K562 (cell line): ENCODE measurements at regions not wholly inside any gene's neighbourhood (a gene's known extent, or its start where the extent isn't known, plus 50 kb on each side); places are given as distances from the start of the nearest gene placed in this dataset.
A peak's percentile ranks its signal among the peaks of the same experiment; 100 is the strongest.

ENCODE experiments used
- ATAC-seq: fragments of 200-7000 bp; cut with Tn5 transposase; 3 replicates; pipeline ENCODE4 v1.9.1; 2020; ENCODE audit warnings: moderate library complexity
- BruUV-seq: library from RNA; stranded (reverse); fragments of 400-500 nt; replicated peaks from 2 replicates; lab custom pipeline; 2021; lab: Mats Ljungman, UMichigan
- CTCF ChIA-PET: fragments of 300-600 bp; formaldehyde crosslinking; extraction: SDS; loops from one replicate; lab custom pipeline; 2021; ENCODE audit warnings: low intra/inter-chr PET ratio; lab: Yijun Ruan, JAX
- POLR2A ChIA-PET: fragments of 300-600, 350-650 bp; sonication (Branson Sonifier 250); formaldehyde crosslinking; extraction: SDS; loops from one replicate; lab custom pipeline; 2021; ENCODE audit warnings: antibody characterized with exemption, inconsistent platforms; lab: Yijun Ruan, JAX
- DNase-seq, 4 experiments: peaks; one replicate each; pipeline versions ENCODE4 v3.0.0 to v3.0.0-alpha.2; 2011 to 2018; ENCODE audit warnings: low spot score in 3 of 4, mixed read lengths in 3 of 4; ENCODE audit errors: extremely low read depth in 1 of 4
- FAIRE-seq: peaks from 2 replicates; lab custom pipeline; 2011; peaks lifted over from hg19 to GRCh38; lab: Jason Lieb, UNC
- H2AFZ ChIP-seq: 2 replicates; pipeline ENCODE4 v1.6.0; 2011; ENCODE audit warnings: low read depth, low read length, control low read depth, inconsistent platforms
- H3K27ac ChIP-seq: fragments of 200-600 bp; 3 replicates; pipeline ENCODE4 v1.8.0; 2011; ENCODE audit warnings: low read depth, mild to moderate bottlenecking, control low read depth, inconsistent platforms, low read length, moderate library complexity, mixed read lengths; ENCODE audit errors: extremely low read depth
- H3K27me3 ChIP-seq, 2 experiments: fragments of 300-600 bp in 1 of 2; 2 replicates in 1 of 2; 3 replicates in 1 of 2; pipeline versions ENCODE4 v1.6.0 to v1.8.0; 2011; ENCODE audit warnings: inconsistent platforms in 2 of 2, low read length in 2 of 2, mild to moderate bottlenecking in 1 of 2, mixed read lengths in 1 of 2, moderate library complexity in 1 of 2; ENCODE audit not compliant: control insufficient read depth in 2 of 2, insufficient read depth in 2 of 2
- H3K36me3 ChIP-seq: fragments of 300-600 bp; 3 replicates; pipeline ENCODE4 v1.8.0; 2011; ENCODE audit warnings: mild to moderate bottlenecking, low read length, inconsistent platforms; ENCODE audit not compliant: control insufficient read depth, insufficient read depth
- H3K4me1 ChIP-seq, 2 experiments: fragments of 200-600 bp in 1 of 2; replicated peaks in 1 of 2; 2 replicates in 1 of 2; 3 replicates in 1 of 2; pipeline versions ENCODE4 v1.5.1 to v1.8.0; 2011; ENCODE audit warnings: inconsistent platforms in 2 of 2, low read length in 2 of 2, mild to moderate bottlenecking in 1 of 2, mixed read lengths in 1 of 2, moderate library complexity in 1 of 2; ENCODE audit not compliant: control insufficient read depth in 2 of 2, insufficient read depth in 2 of 2
- H3K4me2 ChIP-seq: 2 replicates; pipeline ENCODE4 v1.6.1; 2011; ENCODE audit warnings: low read length, control low read depth, inconsistent platforms, mixed read lengths; ENCODE audit not compliant: insufficient read depth
- H3K4me3 ChIP-seq: fragments of 200-600 bp; sonication (generic), shearing (Covaris generic); 2 replicates; pipeline ENCODE4 v1.5.1; 2016; ENCODE audit warnings: control low read depth, inconsistent platforms
- H3K79me2 ChIP-seq: fragments of 200-600 bp; 3 replicates; pipeline ENCODE4 v1.8.0; 2011; ENCODE audit warnings: low read length, inconsistent platforms; ENCODE audit not compliant: control insufficient read depth, insufficient read depth
- H3K9ac ChIP-seq, 2 experiments: 2 replicates each; pipeline versions ENCODE4 v1.6.0 to v1.6.1; 2011; ENCODE audit warnings: low read depth in 2 of 2, low read length in 2 of 2, control low read depth in 1 of 2, inconsistent platforms in 1 of 2, mild to moderate bottlenecking in 1 of 2, mixed read lengths in 1 of 2; ENCODE audit not compliant: insufficient read depth in 1 of 2
- H3K9me1 ChIP-seq: one replicate; pipeline ENCODE4 v1.6.0; 2011; ENCODE audit warnings: inconsistent platforms, mild to moderate bottlenecking, low read length, moderate library complexity; ENCODE audit not compliant: control insufficient read depth, insufficient read depth
- H3K9me3 ChIP-seq: replicated peaks from 2 replicates; pipeline ENCODE4 v1.5.1; 2011; ENCODE audit warnings: low read depth, low read length, inconsistent platforms; ENCODE audit not compliant: control insufficient read depth, insufficient read depth
- H4K20me1 ChIP-seq: replicated peaks from 2 replicates; pipeline ENCODE4 v1.6.1; 2011; ENCODE audit warnings: low read length, inconsistent platforms, mixed read lengths; ENCODE audit not compliant: control insufficient read depth, insufficient read depth
- GATAD2A ChIP-seq: fragments of 450-650 bp; IDR thresholded peaks from 2 replicates; pipeline ENCODE4 v1.6.1; 2017
- KDM2B ChIP-seq: fragments of 250-450 bp; sonication (Bioruptor Pico); IDR thresholded peaks from 2 replicates; pipeline ENCODE4 v1.8.0; 2021; ENCODE audit warnings: mild to moderate bottlenecking, moderate library complexity
- SRSF7 ChIP-seq: fragments of 200-400 bp; formaldehyde crosslinking; optimal IDR thresholded peaks from 2 replicates; pipeline ENCODE3; 2017; ENCODE audit warnings: mild to moderate bottlenecking, low read depth, low read length
- USF2 ChIP-seq: sonication (generic); formaldehyde crosslinking; IDR thresholded peaks from 2 replicates; pipeline ENCODE4 v1.5.0; 2020; ENCODE audit warnings: missing genetic modification reagents
- ZNF324 ChIP-seq: fragments of 250-450 bp; sonication (Bioruptor Pico); IDR thresholded peaks from 2 replicates; pipeline ENCODE4 v1.4.0; 2020; ENCODE audit warnings: mild to moderate bottlenecking
- WGBS: fragments of 100-300 bp; shearing (Covaris generic); methylation state at CpG from one replicate; pipeline ENCODE4 v1.1.6; 2016; ENCODE audit warnings: low coverage, mixed read lengths; ENCODE audit not compliant: insufficient coverage; ENCODE audit errors: missing lambda C conversion rate; 5-methylcytosine and 5-hydroxymethylcytosine counted together
- in situ Hi-C: fragments of 300-500 bp; cut with MboI; formaldehyde crosslinking; loops from 4 replicates; pipeline ENCODE4 v1.15.0; 2018; ENCODE audit warnings: inconsistent platforms, mixed read lengths
- intact Hi-C: fragments of 100-400 bp; cut with micrococcal nuclease; formaldehyde crosslinking; loops from 2 replicates; pipeline ENCODE4 v1.14.2; 2022

GRCh38 chr17:72417627-72418026 lies 296.8 kb downstream of the SOX9 start:
- Histone ChIP-seq H3K27ac (no peak overlapping the region), H3K79me2 (no peaks in the 10 kb centered on the region), H3K4me2 (no peak overlapping the region), H3K9me1 (no peaks in the 10 kb centered on the region), H3K27me3 (no peaks in the 10 kb centered on the region; a peak in 1 of 5 replicates), H3K4me1 (no peaks in the 10 kb centered on the region), H3K9ac (no peak overlapping the region), H3K4me3 (no peak overlapping the region)
- DNase-seq (no peak), FAIRE-seq (no peak)
- 0% methylated on average over 1 of the region's 2 CpGs for WGBS
- in situ Hi-C loops = no loop called here
- TF ChIP-seq KDM2B (CRISPR knock-in tag) (no peak), GATAD2A (no peak), ZNF324 (CRISPR knock-in tag) (0 out of 2 replicates have a peak, but pooled peaks have one; percentile 40), USF2 (CRISPR knock-in tag) (no peak), SRSF7 (no peak)
- TF ChIP-seq, all 486 proteins: peak for 1
- ChIA-PET CTCF (no interaction called here), POLR2A (no interaction called here)
- Histone ChIP-seq H2AFZ (no peak overlapping the region), H3K36me3 (no peaks in the 10 kb centered on the region), H4K20me1 (no peaks in the 10 kb centered on the region), H3K9me3 (no peaks in the 10 kb centered on the region)
- no TSS peak for BruUV-seq
- intact Hi-C loops = no loop called here
- no peak for ATAC-seq
